Loucy (cell line): ENCODE measurements at regions not wholly inside any gene's neighbourhood (a gene's known extent, or its start where the extent isn't known, plus 50 kb on each side); places are given as distances from the start of the nearest gene placed in this dataset.

ENCODE experiments used
- H2AFZ ChIP-seq: fragments of 200-600 bp; sonication (generic); 2 replicates; pipeline ENCODE4 v1.6.0; 2016; ENCODE audit warnings: antibody characterized with exemption, mild to moderate bottlenecking, low read length, moderate library complexity
- H3F3A ChIP-seq: fragments of 200-600 bp; 2 replicates; pipeline ENCODE4 v1.6.0; 2016; ENCODE audit warnings: antibody characterized with exemption, low read depth, mild to moderate bottlenecking
- H3K27me3 ChIP-seq: fragments of 200-600 bp; sonication (generic); 2 replicates; pipeline ENCODE4 v1.6.1; 2014; ENCODE audit warnings: low read length, mild to moderate bottlenecking; ENCODE audit not compliant: insufficient read depth, poor library complexity, severe bottlenecking
- H3K36me3 ChIP-seq: fragments of 200-600 bp; sonication (generic); 2 replicates; pipeline ENCODE4 v1.6.1; 2016; ENCODE audit warnings: low read length; ENCODE audit not compliant: insufficient read depth
- H3K4me1 ChIP-seq: fragments of 200-600 bp; sonication (generic); 2 replicates; pipeline ENCODE4 v1.5.1; 2014; ENCODE audit warnings: low read length, mild to moderate bottlenecking; ENCODE audit not compliant: insufficient read depth, poor library complexity, severe bottlenecking
- H3K4me2 ChIP-seq: fragments of 200-600 bp; sonication (generic); 2 replicates; pipeline ENCODE4 v1.6.0; 2014; ENCODE audit warnings: antibody characterized with exemption, low read length, low read depth, mild to moderate bottlenecking; ENCODE audit not compliant: poor library complexity, severe bottlenecking
- H3K4me3 ChIP-seq: fragments of 200-600 bp; sonication (generic); 2 replicates; pipeline ENCODE4 v1.5.1; 2014; ENCODE audit warnings: low read length, mild to moderate bottlenecking, mixed read lengths; ENCODE audit not compliant: poor library complexity, severe bottlenecking
- H3K79me2 ChIP-seq: fragments of 200-600 bp; sonication (generic); 2 replicates; pipeline ENCODE4 v1.6.1; 2014; ENCODE audit warnings: low read length; ENCODE audit not compliant: insufficient read depth
- H3K9ac ChIP-seq: fragments of 200-600 bp; sonication (generic); 2 replicates; pipeline ENCODE4 v1.6.0; 2014; ENCODE audit warnings: mild to moderate bottlenecking, low read depth, low read length, moderate library complexity; ENCODE audit not compliant: poor library complexity, severe bottlenecking
- H3K9me2 ChIP-seq: fragments of 200-600 bp; sonication (generic); replicated peaks from 2 replicates; pipeline ENCODE4 v1.6.1; 2016; ENCODE audit warnings: low read depth, low read length, mixed read lengths
- H3K9me3 ChIP-seq: fragments of 200-600 bp; sonication (generic); 2 replicates; pipeline ENCODE4 v1.6.1; 2014; ENCODE audit warnings: mild to moderate bottlenecking, antibody characterized with exemption, low read length, low read depth; ENCODE audit not compliant: insufficient read depth
- H4K20me1 ChIP-seq: fragments of 200-600 bp; sonication (generic); 2 replicates; pipeline ENCODE4 v1.6.0; 2014; ENCODE audit warnings: antibody characterized with exemption, low read length, mild to moderate bottlenecking; ENCODE audit not compliant: insufficient read depth, poor library complexity, severe bottlenecking
- CTCF ChIP-seq: fragments of 200-600 bp; sonication (generic); conservative IDR thresholded peaks from 2 replicates; pipeline ENCODE4 v1.5.1; 2014; ENCODE audit warnings: mild to moderate bottlenecking, antibody characterized with exemption, low read length
- EZH2phosphoT487 ChIP-seq: fragments of 200-600 bp; IDR thresholded peaks from 2 replicates; pipeline ENCODE4 v1.6.1; 2018; ENCODE audit warnings: antibody characterized with exemption, mild to moderate bottlenecking, moderate library complexity, borderline replicate concordance

- no peaks in the 10 kb centered on the region for H3K9me2 ChIP-seq
- no peaks in the 10 kb centered on the region for H4K20me1 ChIP-seq
- H3K27me3 ChIP-seq, result no peaks in the 10 kb centered on the region
- no peak overlapping the region for H3K9ac ChIP-seq
- no peaks in the 10 kb centered on the region for H3K4me1 ChIP-seq
- no peak for TF ChIP-seq EZH2phosphoT487
- no peak for TF ChIP-seq CTCF
- H3K4me2 ChIP-seq, result no peak overlapping the region
- H3F3A ChIP-seq, result no peaks in the 10 kb centered on the region
- no peak overlapping the region for H3K4me3 ChIP-seq
- no peaks in the 10 kb centered on the region for H3K79me2 ChIP-seq
- no peak overlapping the region for H2AFZ ChIP-seq
- H3K36me3 ChIP-seq, result no peaks in the 10 kb centered on the region
- no peaks in the 10 kb centered on the region for H3K9me3 ChIP-seq
Observed at GRCh38 chr3:164416491-164417222, 661.6 kb downstream of the SI start.

GRCh38 chr3:164408326-164408725 is 670.0 kb downstream of the SI start:
- Histone ChIP-seq H3K9me3 (no peaks in the 10 kb centered on the region), H3F3A (no peaks in the 10 kb centered on the region), H3K4me1 (no peaks in the 10 kb centered on the region), H3K27me3 (no peaks in the 10 kb centered on the region), H3K4me3 (no peak overlapping the region), H3K9ac (no peak overlapping the region), H2AFZ (no peak overlapping the region), H4K20me1 (no peaks in the 10 kb centered on the region), H3K9me2 (no peaks in the 10 kb centered on the region), H3K36me3 (no peaks in the 10 kb centered on the region), H3K4me2 (no peak overlapping the region), H3K79me2 (no peaks in the 10 kb centered on the region)
- TF ChIP-seq CTCF (no peak), EZH2phosphoT487 (no peak)

- no peak overlapping the region for H3K9ac ChIP-seq
- no peaks in the 10 kb centered on the region for H3K36me3 ChIP-seq
- H4K20me1 ChIP-seq, result no peaks in the 10 kb centered on the region
- no peak overlapping the region for H3K4me2 ChIP-seq
- no peaks in the 10 kb centered on the region for H3K9me3 ChIP-seq
- no peak for TF ChIP-seq EZH2phosphoT487
- no peak overlapping the region for H2AFZ ChIP-seq
- H3K27me3 ChIP-seq, result no peaks in the 10 kb centered on the region
- H3K4me1 ChIP-seq, result no peaks in the 10 kb centered on the region
- no peaks in the 10 kb centered on the region for H3K9me2 ChIP-seq
- H3K79me2 ChIP-seq, result no peaks in the 10 kb centered on the region
- H3F3A ChIP-seq, result no peaks in the 10 kb centered on the region
- H3K4me3 ChIP-seq, result no peak overlapping the region
Observed at GRCh38 chr3:164407111-164407510, 671.2 kb downstream of the SI start.

GRCh38 chr3:164406281-164406680 is 672.0 kb downstream of the SI start:
- Histone ChIP-seq H4K20me1 (no peaks in the 10 kb centered on the region), H3K79me2 (no peaks in the 10 kb centered on the region), H3F3A (no peaks in the 10 kb centered on the region), H2AFZ (no peak overlapping the region), H3K9me2 (no peaks in the 10 kb centered on the region), H3K36me3 (no peaks in the 10 kb centered on the region), H3K4me2 (no peak overlapping the region), H3K9me3 (no peaks in the 10 kb centered on the region), H3K4me1 (no peaks in the 10 kb centered on the region), H3K9ac (no peak overlapping the region), H3K27me3 (no peaks in the 10 kb centered on the region), H3K4me3 (no peak overlapping the region)
- TF ChIP-seq CTCF, result no peak
